ENCODE measurements at regions not wholly inside any gene's neighbourhood (a gene's known extent, or its start where the extent isn't known, plus 50 kb on each side); places are given as distances from the start of the nearest gene placed in this dataset.

DNA sequence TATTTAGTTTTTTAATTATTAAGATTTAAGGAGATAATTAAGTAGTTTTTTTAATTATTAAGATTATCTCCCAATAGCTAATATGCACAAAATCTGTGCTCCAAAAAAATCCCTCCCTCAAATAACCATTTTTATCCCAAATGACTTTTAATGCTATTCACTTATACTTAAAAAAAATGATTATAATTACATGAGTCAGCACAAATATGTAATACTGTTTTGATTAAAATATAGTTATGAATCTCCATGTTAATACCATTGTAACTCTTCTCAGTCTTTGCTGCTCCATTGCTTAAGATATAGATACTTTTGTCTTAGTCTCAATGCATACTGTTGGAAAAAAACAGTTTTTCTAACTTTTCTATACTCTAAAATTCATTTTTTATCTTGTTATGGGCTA lies 1121.1 kb upstream of the ADGRL3 start:
- TF ChIP-seq, protein P1, sequence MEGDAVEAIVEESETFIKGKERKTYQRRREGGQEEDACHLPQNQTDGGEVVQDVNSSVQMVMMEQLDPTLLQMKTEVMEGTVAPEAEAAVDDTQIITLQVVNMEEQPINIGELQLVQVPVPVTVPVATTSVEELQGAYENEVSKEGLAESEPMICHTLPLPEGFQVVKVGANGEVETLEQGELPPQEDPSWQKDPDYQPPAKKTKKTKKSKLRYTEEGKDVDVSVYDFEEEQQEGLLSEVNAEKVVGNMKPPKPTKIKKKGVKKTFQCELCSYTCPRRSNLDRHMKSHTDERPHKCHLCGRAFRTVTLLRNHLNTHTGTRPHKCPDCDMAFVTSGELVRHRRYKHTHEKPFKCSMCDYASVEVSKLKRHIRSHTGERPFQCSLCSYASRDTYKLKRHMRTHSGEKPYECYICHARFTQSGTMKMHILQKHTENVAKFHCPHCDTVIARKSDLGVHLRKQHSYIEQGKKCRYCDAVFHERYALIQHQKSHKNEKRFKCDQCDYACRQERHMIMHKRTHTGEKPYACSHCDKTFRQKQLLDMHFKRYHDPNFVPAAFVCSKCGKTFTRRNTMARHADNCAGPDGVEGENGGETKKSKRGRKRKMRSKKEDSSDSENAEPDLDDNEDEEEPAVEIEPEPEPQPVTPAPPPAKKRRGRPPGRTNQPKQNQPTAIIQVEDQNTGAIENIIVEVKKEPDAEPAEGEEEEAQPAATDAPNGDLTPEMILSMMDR (IDR thresholded peaks at IDR 0.05 in 2 of 3, conservative IDR thresholded peaks at IDR 0.05 in 1 of 3; ENCODE audit: control insufficient read depth in 2 of 3, extremely low read depth in 1 of 3, insufficient read depth in 1 of 3, low read depth in 3 of 3, low read length in 3 of 3): no peak
- TF ChIP-seq RAD21 (IDR thresholded peaks at IDR 0.05; ENCODE audit: insufficient read depth, low read depth, low read length): no peak
- no peak for TF ChIP-seq ZSCAN29 (IDR thresholded peaks at IDR 0.05)
- TF ChIP-seq EZH2 (IDR thresholded peaks at IDR 0.05; ENCODE audit: borderline replicate concordance, control insufficient read depth, low read depth, low read length): no peak
- TF ChIP-seq TARDBP (IDR thresholded peaks at IDR 0.05; ENCODE audit: borderline replicate concordance): no peak
- TF ChIP-seq CHD2 (IDR thresholded peaks at IDR 0.05; ENCODE audit: borderline replicate concordance, low read depth, low read length): no peak

Measured in GM12878 (cell line).